ENCODE measurements at regions not wholly inside any gene's neighbourhood (a gene's known extent, or its start where the extent isn't known, plus 50 kb on each side); places are given as distances from the start of the nearest gene placed in this dataset.

DNA sequence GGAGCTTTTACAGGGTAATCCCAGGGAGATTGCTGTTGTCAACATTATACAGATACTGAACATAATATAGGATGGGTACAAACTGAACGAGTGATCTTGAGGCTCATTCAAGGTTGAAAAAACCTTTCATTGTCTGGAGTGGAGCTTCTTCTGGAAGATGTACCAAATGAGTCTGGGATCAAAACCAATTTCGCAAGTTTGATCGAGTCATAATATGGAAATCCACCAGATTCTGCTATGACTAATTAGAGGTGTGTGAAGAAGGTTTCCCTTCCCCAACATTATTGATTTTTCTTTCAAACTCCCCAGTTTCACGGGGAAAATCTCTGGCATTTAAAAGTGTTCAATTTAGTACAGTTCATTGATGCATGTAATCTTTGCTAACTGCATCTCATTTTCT lies 324.1 kb downstream of the ZFHX3 start:
- TF ChIP-seq, protein P1, sequence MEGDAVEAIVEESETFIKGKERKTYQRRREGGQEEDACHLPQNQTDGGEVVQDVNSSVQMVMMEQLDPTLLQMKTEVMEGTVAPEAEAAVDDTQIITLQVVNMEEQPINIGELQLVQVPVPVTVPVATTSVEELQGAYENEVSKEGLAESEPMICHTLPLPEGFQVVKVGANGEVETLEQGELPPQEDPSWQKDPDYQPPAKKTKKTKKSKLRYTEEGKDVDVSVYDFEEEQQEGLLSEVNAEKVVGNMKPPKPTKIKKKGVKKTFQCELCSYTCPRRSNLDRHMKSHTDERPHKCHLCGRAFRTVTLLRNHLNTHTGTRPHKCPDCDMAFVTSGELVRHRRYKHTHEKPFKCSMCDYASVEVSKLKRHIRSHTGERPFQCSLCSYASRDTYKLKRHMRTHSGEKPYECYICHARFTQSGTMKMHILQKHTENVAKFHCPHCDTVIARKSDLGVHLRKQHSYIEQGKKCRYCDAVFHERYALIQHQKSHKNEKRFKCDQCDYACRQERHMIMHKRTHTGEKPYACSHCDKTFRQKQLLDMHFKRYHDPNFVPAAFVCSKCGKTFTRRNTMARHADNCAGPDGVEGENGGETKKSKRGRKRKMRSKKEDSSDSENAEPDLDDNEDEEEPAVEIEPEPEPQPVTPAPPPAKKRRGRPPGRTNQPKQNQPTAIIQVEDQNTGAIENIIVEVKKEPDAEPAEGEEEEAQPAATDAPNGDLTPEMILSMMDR (IDR thresholded peaks at IDR 0.05), result no peak
- no peak overlapping the region for H3K4me3 ChIP-seq (ENCODE audit: low read length)
- Mint-ChIP-seq H3K9me3 (peaks cover 0 to 3% of the 10 kb centered on the region in 2 donors), H3K36me3 (no peaks in the 10 kb centered on the region), H3K27ac (no peak overlapping the region), H3K27me3 (ENCODE audit: low read depth in 2 of 2) (no peaks in the 10 kb centered on the region), H3K4me1 (no peaks in the 10 kb centered on the region), H3K4me3 (no peak overlapping the region)
- no peak for ATAC-seq
- no peaks in the 10 kb centered on the region for H3K9me3 ChIP-seq (ENCODE audit: control insufficient read depth, insufficient read depth, low read length)
- intact Hi-C loops (cut with micrococcal nuclease), result no loop called here
- H3K36me3 ChIP-seq (ENCODE audit: control insufficient read depth, insufficient read depth, low read length), result no peaks in the 10 kb centered on the region
- H3K27ac ChIP-seq (ENCODE audit: low read length), result no peak overlapping the region
- DNase-seq, result no peak
- WGBS (ENCODE audit: insufficient coverage), result 92% methylated on average over 2 of the region's 4 CpGs
- no peaks in the 10 kb centered on the region for H3K27me3 ChIP-seq (ENCODE audit: control insufficient read depth, insufficient read depth, low read length)
- no peaks in the 10 kb centered on the region for H3K4me1 ChIP-seq (ENCODE audit: control insufficient read depth, insufficient read depth, low read length)

DNA sequence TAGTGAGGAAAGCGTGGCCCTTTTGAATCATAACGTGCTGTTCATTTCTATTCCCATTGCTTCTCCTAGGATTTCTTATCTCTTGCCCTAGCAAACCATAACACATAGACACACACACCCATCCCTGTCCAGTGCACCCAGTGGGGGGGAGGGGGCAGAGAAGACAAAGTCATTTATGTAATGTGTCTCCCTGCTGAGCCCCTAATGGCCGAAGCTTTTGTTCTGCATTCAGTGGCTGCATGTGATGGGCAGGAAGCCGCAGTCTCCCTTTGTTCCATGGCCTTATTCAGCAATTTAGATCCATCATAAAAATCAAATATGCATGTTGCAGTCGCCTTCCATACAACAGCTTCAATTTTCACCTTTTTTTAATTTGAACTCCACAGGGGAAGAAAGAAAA lies 325.4 kb downstream of the ZFHX3 start:
- intact Hi-C loops (cut with micrococcal nuclease), result no loop called here

GRCh38 chr16:72721981-72722380 lies 325.9 kb downstream of the ZFHX3 start:
- whole genome bisulfite sequencing (ENCODE audit: insufficient coverage), result 71% methylated on average over 3 of the region's 4 CpGs
- intact Hi-C loops (cut with micrococcal nuclease), result no loop called here

More for the DNA sequence above, 325.4 kb downstream of the ZFHX3 start:
- no peaks in the 10 kb centered on the region for H3K27me3 Mint-ChIP-seq (ENCODE audit: low read depth in 2 of 2)
- TF ChIP-seq, protein P1 (IDR thresholded peaks at IDR 0.05), result no peak
- no peak overlapping the region for H3K27ac Mint-ChIP-seq
- Histone ChIP-seq H3K36me3 (ENCODE audit: control insufficient read depth, insufficient read depth, low read length) (no peaks in the 10 kb centered on the region), H3K4me1 (ENCODE audit: control insufficient read depth, insufficient read depth, low read length) (no peaks in the 10 kb centered on the region), H3K27ac (ENCODE audit: low read length) (no peak overlapping the region), H3K9me3 (ENCODE audit: control insufficient read depth, insufficient read depth, low read length) (no peaks in the 10 kb centered on the region), H3K27me3 (ENCODE audit: control insufficient read depth, insufficient read depth, low read length) (no peaks in the 10 kb centered on the region), H3K4me3 (ENCODE audit: low read length) (no peak overlapping the region)
- 98% methylated on average over 3 of the region's 5 CpGs for WGBS (ENCODE audit: insufficient coverage)
- DNase-seq (no peak), ATAC-seq (no peak)
- peaks cover 0 to 3% of the 10 kb centered on the region in 2 donors for H3K9me3 Mint-ChIP-seq
- no peaks in the 10 kb centered on the region for H3K4me1 Mint-ChIP-seq
- H3K36me3 Mint-ChIP-seq, result no peaks in the 10 kb centered on the region
- no peak overlapping the region for H3K4me3 Mint-ChIP-seq

GRCh38 chr16:72715267-72715666 lies 332.7 kb downstream of the ZFHX3 start:
- Histone ChIP-seq H3K4me1 (ENCODE audit: control insufficient read depth, insufficient read depth, low read length) (no peaks in the 10 kb centered on the region), H3K27me3 (ENCODE audit: control insufficient read depth, insufficient read depth, low read length) (no peaks in the 10 kb centered on the region), H3K27ac (ENCODE audit: low read length) (no peak overlapping the region), H3K36me3 (ENCODE audit: control insufficient read depth, insufficient read depth, low read length) (no peaks in the 10 kb centered on the region), H3K4me3 (ENCODE audit: low read length) (no peak overlapping the region), H3K9me3 (ENCODE audit: control insufficient read depth, insufficient read depth, low read length) (peaks cover 3% of the 10 kb centered on the region)
- Mint-ChIP-seq H3K36me3 (peaks cover 50% of the 10 kb centered on the region), H3K4me3 (no peak overlapping the region), H3K4me1 (no peaks in the 10 kb centered on the region), H3K9me3 (peaks cover 10 to 20% of the 10 kb centered on the region in 2 donors), H3K27me3 (ENCODE audit: low read depth in 2 of 2) (no peaks in the 10 kb centered on the region), H3K27ac (no peak overlapping the region)
- DNase-seq, result no peak
- ATAC-seq, result no peak
- 83% methylated on average over 1 of the region's 1 CpG for WGBS (ENCODE audit: insufficient coverage)
- TF ChIP-seq, protein P1 (IDR thresholded peaks at IDR 0.05), result no peak
- intact Hi-C loops (cut with micrococcal nuclease), result no loop called here

More at GRCh38 chr16:72721981-72722380, 325.9 kb downstream of the ZFHX3 start:
- no peaks in the 10 kb centered on the region for H3K36me3 Mint-ChIP-seq
- H3K9me3 ChIP-seq (ENCODE audit: control insufficient read depth, insufficient read depth, low read length), result no peaks in the 10 kb centered on the region
- H3K27me3 ChIP-seq (ENCODE audit: control insufficient read depth, insufficient read depth, low read length), result no peaks in the 10 kb centered on the region
- no peak overlapping the region for H3K4me3 Mint-ChIP-seq
- no peak overlapping the region for H3K27ac Mint-ChIP-seq
- no peak overlapping the region for H3K4me3 ChIP-seq (ENCODE audit: low read length)
- H3K4me1 Mint-ChIP-seq, result no peaks in the 10 kb centered on the region
- H3K9me3 Mint-ChIP-seq, result peaks cover 0 to 3% of the 10 kb centered on the region in 2 donors
- no peak for DNase-seq
- no peaks in the 10 kb centered on the region for H3K27me3 Mint-ChIP-seq (ENCODE audit: low read depth in 2 of 2)
- H3K27ac ChIP-seq (ENCODE audit: low read length), result no peak overlapping the region
- TF ChIP-seq, protein P1 (IDR thresholded peaks at IDR 0.05), result no peak
- no peak for ATAC-seq
- H3K36me3 ChIP-seq (ENCODE audit: control insufficient read depth, insufficient read depth, low read length), result no peaks in the 10 kb centered on the region
- no peaks in the 10 kb centered on the region for H3K4me1 ChIP-seq (ENCODE audit: control insufficient read depth, insufficient read depth, low read length)
